GM12873 (cell line): ENCODE measurements at regions not wholly inside any gene's neighbourhood (a gene's known extent, or its start where the extent isn't known, plus 50 kb on each side); places are given as distances from the start of the nearest gene placed in this dataset.

Source experiments
- TF ChIP-seq, protein P1 (sequence below): IDR thresholded peaks from 2 replicates; pipeline ENCODE4 v1.5.1; 2012; ENCODE audit warnings: low read depth, mild to moderate bottlenecking, moderate library complexity, low read length, control low read depth; ENCODE audit not compliant: insufficient read depth; ENCODE audit errors: missing control alignments

GRCh38 chr6:138692978-138693909 is 80.3 kb upstream of the CCDC28A start:
- TF ChIP-seq, protein P1, sequence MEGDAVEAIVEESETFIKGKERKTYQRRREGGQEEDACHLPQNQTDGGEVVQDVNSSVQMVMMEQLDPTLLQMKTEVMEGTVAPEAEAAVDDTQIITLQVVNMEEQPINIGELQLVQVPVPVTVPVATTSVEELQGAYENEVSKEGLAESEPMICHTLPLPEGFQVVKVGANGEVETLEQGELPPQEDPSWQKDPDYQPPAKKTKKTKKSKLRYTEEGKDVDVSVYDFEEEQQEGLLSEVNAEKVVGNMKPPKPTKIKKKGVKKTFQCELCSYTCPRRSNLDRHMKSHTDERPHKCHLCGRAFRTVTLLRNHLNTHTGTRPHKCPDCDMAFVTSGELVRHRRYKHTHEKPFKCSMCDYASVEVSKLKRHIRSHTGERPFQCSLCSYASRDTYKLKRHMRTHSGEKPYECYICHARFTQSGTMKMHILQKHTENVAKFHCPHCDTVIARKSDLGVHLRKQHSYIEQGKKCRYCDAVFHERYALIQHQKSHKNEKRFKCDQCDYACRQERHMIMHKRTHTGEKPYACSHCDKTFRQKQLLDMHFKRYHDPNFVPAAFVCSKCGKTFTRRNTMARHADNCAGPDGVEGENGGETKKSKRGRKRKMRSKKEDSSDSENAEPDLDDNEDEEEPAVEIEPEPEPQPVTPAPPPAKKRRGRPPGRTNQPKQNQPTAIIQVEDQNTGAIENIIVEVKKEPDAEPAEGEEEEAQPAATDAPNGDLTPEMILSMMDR, result no peak

DNA sequence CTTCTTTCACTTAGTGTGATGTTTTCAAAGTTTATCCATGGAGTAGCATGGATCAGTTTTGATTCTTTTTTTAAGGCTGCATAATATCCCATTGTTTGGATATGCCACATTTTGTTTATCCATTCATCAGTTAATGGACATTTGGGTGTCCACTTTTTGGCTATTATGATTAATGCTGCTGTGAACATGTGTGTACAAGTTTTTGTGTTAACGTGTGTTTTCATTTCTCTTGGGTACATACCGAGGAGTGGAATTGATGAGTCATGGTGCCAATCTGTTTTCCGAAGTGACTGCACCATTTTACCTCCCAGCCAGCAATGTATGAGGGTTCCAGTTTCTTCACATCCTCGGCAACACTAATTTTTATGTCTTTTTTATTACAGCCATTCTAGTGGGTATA is 78.4 kb upstream of the CCDC28A start:
- TF ChIP-seq, protein P1, result no peak

DNA sequence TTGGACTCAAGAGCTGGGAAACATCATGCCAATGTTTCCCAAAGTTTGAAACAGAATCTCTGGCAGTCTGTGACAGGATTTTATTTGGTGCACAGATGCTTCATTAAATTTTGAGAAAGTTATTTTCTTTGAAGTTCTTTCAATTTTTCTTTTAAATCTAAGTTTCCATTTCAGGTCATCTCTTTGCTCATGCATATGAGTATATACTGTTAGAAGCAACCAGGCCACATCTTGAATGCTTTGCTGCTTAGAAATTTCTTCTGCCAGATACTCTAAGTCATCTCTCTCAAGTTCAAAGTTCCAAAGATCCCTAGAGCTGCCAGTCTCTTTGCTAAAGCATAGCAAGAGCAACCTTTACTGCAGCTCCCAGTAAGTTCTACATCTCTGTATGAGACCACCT is 59.1 kb upstream of the CCDC28A start:
- TF ChIP-seq, protein P1, result no peak

GRCh38 chr6:138716013-138716412 is 57.6 kb upstream of the CCDC28A start:
- TF ChIP-seq, protein P1, result no peak

- TF ChIP-seq, protein P1, result no peak
Measured at GRCh38 chr6:138716971-138717665, 56.5 kb upstream of the CCDC28A start.

DNA sequence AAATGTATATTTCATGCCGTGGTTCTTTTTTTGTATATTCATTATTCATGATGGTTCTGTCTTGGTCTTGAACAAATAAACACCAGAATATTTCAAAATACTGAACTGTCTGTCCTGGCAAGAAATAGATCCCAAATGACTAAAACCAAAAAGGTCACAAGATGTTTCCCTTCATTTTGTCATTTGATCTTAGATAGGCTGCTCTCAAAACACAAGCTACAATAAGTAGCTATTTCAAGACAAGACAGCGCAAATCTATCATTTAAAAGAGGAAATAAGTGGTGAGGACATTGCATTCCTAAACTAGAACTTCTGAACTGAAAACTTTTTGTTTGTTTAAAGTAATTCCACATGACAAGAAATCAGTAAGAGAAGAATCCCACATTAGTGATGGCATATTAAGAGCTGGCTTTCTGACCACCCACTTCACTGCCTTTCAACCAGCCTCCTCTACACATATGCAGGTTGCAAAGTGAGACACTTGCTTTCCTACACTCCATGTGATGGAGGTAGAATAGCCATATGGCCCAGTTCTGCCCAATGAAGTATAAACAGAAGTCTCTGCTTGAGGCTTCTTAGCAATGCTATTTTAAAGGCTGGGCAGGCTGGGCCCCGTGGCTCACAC is 54.4 kb upstream of the CCDC28A start:
- TF ChIP-seq, protein P1, result no peak

GRCh38 chr6:138719744-138720143 is 53.8 kb upstream of the CCDC28A start:
- TF ChIP-seq, protein P1, result no peak
